GM23338 (cell line): ENCODE measurements at regions not wholly inside any gene's neighbourhood (a gene's known extent, or its start where the extent isn't known, plus 50 kb on each side); places are given as distances from the start of the nearest gene placed in this dataset.

Experiments used
- CREB1 ChIP-seq: fragments of 250-450 bp; sonication (Bioruptor Pico); IDR thresholded peaks from 2 replicates; pipeline ENCODE4 v1.5.0; 2020; ENCODE audit warnings: low read depth, mild to moderate bottlenecking, moderate library complexity
- CTCF ChIP-seq, 2 experiments: fragments of 200-600 bp in 1 of 2; sonication (generic) in 1 of 2; conservative IDR thresholded peaks; 2 replicates each; pipeline versions ENCODE4 v1.5.1 to v1.6.1; 2016 to 2017; ENCODE audit warnings: antibody characterized with exemption in 2 of 2, low read depth in 2 of 2, mild to moderate bottlenecking in 2 of 2, moderate library complexity in 1 of 2
- ETS1 ChIP-seq: IDR thresholded peaks from 2 replicates; pipeline ENCODE4 v1.6.1; 2016; ENCODE audit warnings: antibody characterized with exemption
- EZH2 ChIP-seq: fragments of 200-600 bp; sonication (generic); IDR thresholded peaks from one replicate; pipeline ENCODE4 v1.8.0; 2017; ENCODE audit warnings: antibody characterized with exemption, mild to moderate bottlenecking, low read depth; ENCODE audit not compliant: unreplicated experiment
- EZH2phosphoT487 ChIP-seq: fragments of 200-600 bp; sonication (generic); IDR thresholded peaks from one replicate; pipeline ENCODE4 v1.8.1; 2018; ENCODE audit warnings: antibody characterized with exemption; ENCODE audit not compliant: unreplicated experiment
- JUNB ChIP-seq: IDR thresholded peaks from one replicate; pipeline ENCODE4 v1.6.1; 2016; ENCODE audit warnings: antibody characterized with exemption; ENCODE audit not compliant: unreplicated experiment
- POLR2AphosphoS5 ChIP-seq: IDR thresholded peaks from 2 replicates; pipeline ENCODE4 v1.6.1; 2016; ENCODE audit warnings: antibody characterized with exemption, low read depth
- REST ChIP-seq: IDR thresholded peaks from one replicate; pipeline ENCODE4 v1.6.1; 2018; ENCODE audit warnings: antibody characterized with exemption; ENCODE audit not compliant: unreplicated experiment
- ZNF462 ChIP-seq: fragments of 250-450 bp; sonication (Bioruptor Pico); IDR thresholded peaks from 2 replicates; pipeline ENCODE4 v1.5.0; 2020; ENCODE audit warnings: mild to moderate bottlenecking, moderate library complexity

- TF ChIP-seq CTCF (conservative IDR thresholded peaks at IDR 0.05; ENCODE audit: low read depth in 2 of 2) (no peak), REST (no peak), EZH2 (no peak), POLR2AphosphoS5 (no peak), ZNF462 (CRISPR knock-in tag) (no peak), EZH2phosphoT487 (no peak), CREB1 (CRISPR knock-in tag) (no peak), JUNB (no peak), ETS1 (no peak)
Observed at GRCh38 chr5:124045412-124045811, 533.4 kb downstream of the CSNK1G3 start.
